B cell (primary cell): ENCODE measurements at regions not wholly inside any gene's neighbourhood (a gene's known extent, or its start where the extent isn't known, plus 50 kb on each side); places are given as distances from the start of the nearest gene placed in this dataset.

Experiments
- ATAC-seq: fragments of 200-7000 bp; cut with Tn5 transposase; one replicate; pipeline ENCODE4 v1.10.0; 2021; ENCODE audit warnings: low read depth, mild to moderate bottlenecking, moderate number of reproducible peaks, moderate library complexity
- CTCF ChIA-PET: fragments of 350-600 bp; sonication (Branson Sonifier 250); formaldehyde crosslinking; loops from one replicate; lab custom pipeline; 2021; ENCODE audit warnings: antibody characterized with exemption, inconsistent platforms; lab: Charles Lee
- POLR2A ChIA-PET: fragments of 350-600 bp; sonication (Branson Sonifier 250); formaldehyde crosslinking; loops from one replicate; lab custom pipeline; 2021; ENCODE audit warnings: antibody characterized with exemption; lab: Charles Lee
- DNase-seq: peaks from one replicate; pipeline ENCODE4 v3.0.0; 2013
- H2AFZ ChIP-seq: 2 replicates; pipeline ENCODE4 v1.6.1; 2012; ENCODE audit warnings: mild to moderate bottlenecking, low read depth, low read length; ENCODE audit not compliant: insufficient read depth, poor library complexity, severe bottlenecking
- H3K27ac ChIP-seq, 2 donors: 1 replicate in 1 of 2; 2 replicates in 1 of 2; pipeline ENCODE4 v1.5.1; 2012 to 2013; ENCODE audit warnings: low read length in 2 of 2, mild to moderate bottlenecking in 2 of 2, moderate library complexity in 1 of 2
- H3K27me3 ChIP-seq, 4 experiments: fragments of 200-600 bp in 1 of 4; sonication (generic) in 1 of 4; replicated peaks in 1 of 4; 1 replicate in 2 of 4; 2 replicates in 2 of 4; pipeline versions ENCODE4 v1.6.1 to v1.7.0; 2013 to 2016; ENCODE audit warnings: low read length in 3 of 4, mild to moderate bottlenecking in 2 of 4, mixed read lengths in 1 of 4, moderate library complexity in 1 of 4; ENCODE audit not compliant: insufficient read depth in 4 of 4, control insufficient read depth in 3 of 4; ENCODE audit errors: control extremely low read depth in 1 of 4
- H3K36me3 ChIP-seq, 2 experiments: replicated peaks in 1 of 2; 1 replicate in 1 of 2; 2 replicates in 1 of 2; pipeline versions ENCODE4 v1.6.1 to v1.7.1; 2013; ENCODE audit warnings: low read length in 1 of 2; ENCODE audit not compliant: insufficient read depth in 2 of 2, control insufficient read depth in 1 of 2; ENCODE audit errors: control extremely low read depth in 1 of 2, extremely low read depth in 1 of 2
- H3K4me1 ChIP-seq, 2 donors: fragments of 200-600 bp in 1 of 2; sonication (generic) in 1 of 2; 1 replicate in 1 of 2; 2 replicates in 1 of 2; pipeline versions ENCODE4 v1.5.1 to v1.6.1; 2013 to 2017; ENCODE audit warnings: low read length in 2 of 2; ENCODE audit not compliant: control insufficient read depth in 2 of 2, insufficient read depth in 2 of 2
- H3K4me2 ChIP-seq: replicated peaks from 2 replicates; pipeline ENCODE3; 2012; ENCODE audit warnings: mild to moderate bottlenecking, low read depth, low read length; ENCODE audit not compliant: poor library complexity, severe bottlenecking
- H3K4me3 ChIP-seq, 5 experiments: fragments of 200-600 bp in 1 of 5; sonication (generic) in 1 of 5; 1 replicate in 3 of 5; 2 replicates in 2 of 5; pipeline versions ENCODE4 v1.5.1 to v1.7.0; 2011 to 2016; ENCODE audit warnings: low read length in 4 of 5, mild to moderate bottlenecking in 4 of 5, low read depth in 2 of 5, control low read depth in 1 of 5, moderate library complexity in 1 of 5; ENCODE audit not compliant: insufficient read depth in 1 of 5; ENCODE audit errors: control extremely low read depth in 1 of 5, extremely low read depth in 1 of 5
- H3K79me2 ChIP-seq: fragments of 200-600 bp; sonication (generic); one replicate; pipeline ENCODE4 v1.6.0; 2016; ENCODE audit warnings: low read length; ENCODE audit not compliant: control insufficient read depth, insufficient read depth
- H3K9ac ChIP-seq: fragments of 200-600 bp; sonication (generic); 2 replicates; pipeline ENCODE4 v1.6.1; 2017; ENCODE audit warnings: mild to moderate bottlenecking, low read length, moderate library complexity
- H3K9me3 ChIP-seq, 3 donors: one replicate each; pipeline versions ENCODE4 v1.6.1 to v1.7.1; 2013; ENCODE audit warnings: low read length in 2 of 3; ENCODE audit not compliant: control insufficient read depth in 2 of 3, insufficient read depth in 1 of 3; ENCODE audit errors: control extremely low read depth in 1 of 3
- H4K20me1 ChIP-seq: 2 replicates; pipeline ENCODE4 v1.6.0; 2012; ENCODE audit warnings: mild to moderate bottlenecking, low read length; ENCODE audit not compliant: insufficient read depth, control insufficient read depth, poor library complexity, severe bottlenecking
- H3K27ac Mint-ChIP-seq: one replicate; pipeline ENCODE4 v1.8.0; 2021; ENCODE audit warnings: mixed read lengths
- H3K27me3 Mint-ChIP-seq: one replicate; pipeline ENCODE4 v1.8.0; 2021; ENCODE audit warnings: mixed read lengths
- H3K4me1 Mint-ChIP-seq: one replicate; pipeline ENCODE4 v1.8.0; 2021; ENCODE audit warnings: mixed read lengths
- H3K4me3 Mint-ChIP-seq: one replicate; pipeline ENCODE4 v1.8.0; 2021; ENCODE audit warnings: mixed read lengths
- H3K9me3 Mint-ChIP-seq: one replicate; pipeline ENCODE4 v1.8.0; 2022; ENCODE audit warnings: mixed read lengths; ENCODE audit not compliant: insufficient read depth
- CTCF ChIP-seq: fragments of 200-600 bp; IDR thresholded peaks from one replicate; pipeline ENCODE4 v1.8.0; 2022; ENCODE audit warnings: antibody characterized with exemption, mild to moderate bottlenecking
- EZH2 ChIP-seq: IDR thresholded peaks from 2 replicates; pipeline ENCODE4 v1.6.1; 2012; ENCODE audit warnings: borderline replicate concordance, low read depth, mild to moderate bottlenecking, moderate library complexity, low read length; ENCODE audit not compliant: insufficient read depth, poor library complexity, severe bottlenecking
- WGBS: methylation state at CpG from one replicate; pipeline ENCODE4 v1.1.5; 2013; ENCODE audit warnings: missing lambda C conversion rate; ENCODE audit not compliant: insufficient coverage; 5-methylcytosine and 5-hydroxymethylcytosine counted together
- intact Hi-C: fragments of 100-400 bp; cut with micrococcal nuclease; formaldehyde crosslinking; loops from one replicate; pipeline ENCODE4 v1.10.0; 2022

- no peak overlapping the region for H3K4me3 ChIP-seq
- H3K79me2 ChIP-seq: no peaks in the 10 kb centered on the region
- 92% methylated on average over 6 of the region's 6 CpGs for WGBS
- POLR2A ChIA-PET: no interaction called here
- H2AFZ ChIP-seq: no peak overlapping the region
- no peak for TF ChIP-seq EZH2
- TF ChIP-seq CTCF: no peak
- DNase-seq (no peak), ATAC-seq (no peak)
- H4K20me1 ChIP-seq: no peaks in the 10 kb centered on the region
- no peaks in the 10 kb centered on the region for H3K27me3 ChIP-seq
- no peak overlapping the region for H3K4me2 ChIP-seq
- Mint-ChIP-seq H3K27me3 (peaks cover 4% of the 10 kb centered on the region), H3K4me1 (no peaks in the 10 kb centered on the region), H3K9me3 (no peaks in the 10 kb centered on the region), H3K27ac (no peak overlapping the region), H3K4me3 (no peak overlapping the region)
- no peak overlapping the region for H3K27ac ChIP-seq
- H3K9me3 ChIP-seq: no peaks in the 10 kb centered on the region
- H3K9ac ChIP-seq: no peak overlapping the region
- intact Hi-C loops: no loop called here
- CTCF ChIA-PET: no interaction called here
- no peaks in the 10 kb centered on the region for H3K36me3 ChIP-seq
- no peaks in the 10 kb centered on the region for H3K4me1 ChIP-seq
These were observed 167.8 kb downstream of the ETS2 start for GRCh38 chr21:38973552-38973951.

DNA sequence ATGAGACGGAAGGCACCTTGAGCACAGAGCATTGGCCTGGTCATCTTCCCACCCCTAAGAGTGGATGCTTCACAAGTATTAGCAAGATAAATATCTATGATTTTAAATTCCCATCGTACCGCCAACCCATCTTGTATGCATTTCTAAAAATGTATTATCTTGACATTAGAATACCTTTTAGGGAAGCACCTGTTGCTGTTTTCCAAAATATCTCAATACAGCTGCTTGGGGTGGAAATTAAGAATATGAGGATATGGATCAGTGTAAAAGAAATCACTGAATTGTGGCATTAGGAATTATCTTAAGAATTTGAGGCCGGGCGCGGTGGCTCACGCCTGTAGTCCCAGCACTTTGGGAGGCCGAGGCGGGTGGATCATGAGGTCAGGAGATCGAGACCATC, 166.3 kb downstream of the ETS2 start:
- Histone ChIP-seq H3K36me3 (no peaks in the 10 kb centered on the region), H3K27me3 (no peaks in the 10 kb centered on the region), H3K4me3 (no peak overlapping the region), H4K20me1 (no peaks in the 10 kb centered on the region), H3K79me2 (no peaks in the 10 kb centered on the region), H3K4me2 (no peak overlapping the region), H3K9me3 (no peaks in the 10 kb centered on the region), H2AFZ (no peak overlapping the region), H3K4me1 (no peaks in the 10 kb centered on the region), H3K27ac (no peak overlapping the region), H3K9ac (no peak overlapping the region)
- Mint-ChIP-seq H3K9me3 (no peaks in the 10 kb centered on the region), H3K4me3 (no peak overlapping the region), H3K27me3 (peaks cover 4% of the 10 kb centered on the region), H3K4me1 (no peaks in the 10 kb centered on the region), H3K27ac (no peak overlapping the region)
- ATAC-seq (no peak), DNase-seq (no peak)
- no CpG with 5 or more reads among the region's 10 CpGs for WGBS
- ChIA-PET CTCF (no interaction called here), POLR2A (no interaction called here)
- intact Hi-C loops: no loop called here
- no peak for TF ChIP-seq EZH2
- TF ChIP-seq CTCF: no peak
